ENCODE measurements at regions not wholly inside any gene's neighbourhood (a gene's known extent, or its start where the extent isn't known, plus 50 kb on each side); places are given as distances from the start of the nearest gene placed in this dataset.

- Mint-ChIP-seq H3K4me1 (no peaks in the 10 kb centered on the region), H3K27me3 (no peaks in the 10 kb centered on the region), H3K9me3 (no peaks in the 10 kb centered on the region), H3K27ac (no peak overlapping the region), H3K36me3 (ENCODE audit: low read depth) (no peaks in the 10 kb centered on the region), H3K4me3 (no peak overlapping the region)
- intact Hi-C loops (cut with micrococcal nuclease), result no loop called here
- DNase-seq, result no peak
These were observed 117.4 kb upstream of the FOXA2 start for GRCh38 chr20:22701679-22702308.

- no peaks in the 10 kb centered on the region for H3K27me3 Mint-ChIP-seq
- H3K36me3 Mint-ChIP-seq (ENCODE audit: low read depth), result no peaks in the 10 kb centered on the region
- H3K4me1 Mint-ChIP-seq, result no peaks in the 10 kb centered on the region
- intact Hi-C loops (cut with micrococcal nuclease), result no loop called here
- H3K27ac Mint-ChIP-seq, result no peak overlapping the region
- DNase-seq, result no peak
- H3K9me3 Mint-ChIP-seq, result no peaks in the 10 kb centered on the region
- H3K4me3 Mint-ChIP-seq, result no peak overlapping the region
These were observed 119.5 kb upstream of the FOXA2 start for GRCh38 chr20:22703843-22704242.

- no peaks in the 10 kb centered on the region for H3K4me1 Mint-ChIP-seq
These were observed 127.8 kb upstream of the FOXA2 start for GRCh38 chr20:22711971-22712755.

GRCh38 chr20:22716821-22717351 lies 132.5 kb upstream of the FOXA2 start:
- Mint-ChIP-seq H3K27me3 (no peaks in the 10 kb centered on the region), H3K4me1 (no peaks in the 10 kb centered on the region), H3K27ac (no peak overlapping the region), H3K36me3 (ENCODE audit: low read depth) (no peaks in the 10 kb centered on the region), H3K4me3 (no peak overlapping the region), H3K9me3 (no peaks in the 10 kb centered on the region)
- intact Hi-C loops (cut with micrococcal nuclease), result no loop called here
- DNase-seq, result no peak

More at GRCh38 chr20:22711971-22712755, 127.8 kb upstream of the FOXA2 start:
- Mint-ChIP-seq H3K27ac (no peak overlapping the region), H3K36me3 (ENCODE audit: low read depth) (no peaks in the 10 kb centered on the region), H3K27me3 (no peaks in the 10 kb centered on the region), H3K9me3 (no peaks in the 10 kb centered on the region), H3K4me3 (no peak overlapping the region)
- DNase-seq, result peak; percentile 15
- intact Hi-C loops (cut with micrococcal nuclease), result no loop called here

GRCh38 chr20:22717466-22717865 lies 133.1 kb upstream of the FOXA2 start:
- no peak overlapping the region for H3K4me3 Mint-ChIP-seq
- H3K9me3 Mint-ChIP-seq, result no peaks in the 10 kb centered on the region
- H3K36me3 Mint-ChIP-seq (ENCODE audit: low read depth), result no peaks in the 10 kb centered on the region
- intact Hi-C loops (cut with micrococcal nuclease), result no loop called here
- H3K27ac Mint-ChIP-seq, result no peak overlapping the region
- no peak for DNase-seq
- H3K4me1 Mint-ChIP-seq, result no peaks in the 10 kb centered on the region
- H3K27me3 Mint-ChIP-seq, result no peaks in the 10 kb centered on the region

- intact Hi-C loops (cut with micrococcal nuclease), result no loop called here
- Mint-ChIP-seq H3K4me1 (no peaks in the 10 kb centered on the region), H3K27me3 (no peaks in the 10 kb centered on the region), H3K36me3 (ENCODE audit: low read depth) (no peaks in the 10 kb centered on the region), H3K9me3 (no peaks in the 10 kb centered on the region), H3K27ac (no peak overlapping the region), H3K4me3 (no peak overlapping the region)
- no peak for DNase-seq
These were observed 134.8 kb upstream of the FOXA2 start for GRCh38 chr20:22719167-22719591.

- H3K36me3 Mint-ChIP-seq (ENCODE audit: low read depth), result no peaks in the 10 kb centered on the region
- DNase-seq, result no peak
- no peaks in the 10 kb centered on the region for H3K27me3 Mint-ChIP-seq
- H3K9me3 Mint-ChIP-seq, result no peaks in the 10 kb centered on the region
- H3K4me3 Mint-ChIP-seq, result no peak overlapping the region
- no peak overlapping the region for H3K27ac Mint-ChIP-seq
- no peaks in the 10 kb centered on the region for H3K4me1 Mint-ChIP-seq
- intact Hi-C loops (cut with micrococcal nuclease), result no loop called here
These were observed 135.8 kb upstream of the FOXA2 start for GRCh38 chr20:22720206-22720605.

- Mint-ChIP-seq H3K27ac (no peak overlapping the region), H3K4me3 (no peak overlapping the region), H3K4me1 (no peaks in the 10 kb centered on the region), H3K27me3 (no peaks in the 10 kb centered on the region), H3K9me3 (no peaks in the 10 kb centered on the region), H3K36me3 (ENCODE audit: low read depth) (no peaks in the 10 kb centered on the region)
- intact Hi-C loops (cut with micrococcal nuclease), result no loop called here
- no peak for DNase-seq
These were observed 138.4 kb upstream of the FOXA2 start for GRCh38 chr20:22722811-22723210.

- Mint-ChIP-seq H3K9me3 (no peaks in the 10 kb centered on the region), H3K36me3 (ENCODE audit: low read depth) (no peaks in the 10 kb centered on the region), H3K4me1 (no peaks in the 10 kb centered on the region), H3K27ac (no peak overlapping the region), H3K27me3 (no peaks in the 10 kb centered on the region), H3K4me3 (no peak overlapping the region)
- no peak for DNase-seq
- intact Hi-C loops (cut with micrococcal nuclease), result no loop called here
These were observed 139.3 kb upstream of the FOXA2 start for GRCh38 chr20:22723659-22724058.

- Mint-ChIP-seq H3K27ac (no peak overlapping the region), H3K4me3 (no peak overlapping the region), H3K9me3 (no peaks in the 10 kb centered on the region), H3K4me1 (no peaks in the 10 kb centered on the region), H3K36me3 (ENCODE audit: low read depth) (no peaks in the 10 kb centered on the region), H3K27me3 (no peaks in the 10 kb centered on the region)
- intact Hi-C loops (cut with micrococcal nuclease), result no loop called here
- no peak for DNase-seq
These were observed 143.9 kb upstream of the FOXA2 start for GRCh38 chr20:22728146-22728745.

- H3K4me1 Mint-ChIP-seq, result no peaks in the 10 kb centered on the region
- no peaks in the 10 kb centered on the region for H3K9me3 Mint-ChIP-seq
- H3K4me3 Mint-ChIP-seq, result no peak overlapping the region
- no peaks in the 10 kb centered on the region for H3K27me3 Mint-ChIP-seq
- intact Hi-C loops (cut with micrococcal nuclease), result no loop called here
- no peaks in the 10 kb centered on the region for H3K36me3 Mint-ChIP-seq (ENCODE audit: low read depth)
- DNase-seq, result no peak
- no peak overlapping the region for H3K27ac Mint-ChIP-seq
These were observed 144.8 kb upstream of the FOXA2 start for GRCh38 chr20:22729180-22729579.

- intact Hi-C loops (cut with micrococcal nuclease), result no loop called here
- DNase-seq, result no peak
These were observed 145.4 kb upstream of the FOXA2 start for GRCh38 chr20:22729616-22730236.

GRCh38 chr20:22732751-22733150 lies 148.4 kb upstream of the FOXA2 start:
- intact Hi-C loops (cut with micrococcal nuclease), result no loop called here
- no peak for DNase-seq
- Mint-ChIP-seq H3K27ac (no peak overlapping the region), H3K36me3 (ENCODE audit: low read depth) (no peaks in the 10 kb centered on the region), H3K4me3 (no peak overlapping the region), H3K4me1 (no peaks in the 10 kb centered on the region), H3K27me3 (no peaks in the 10 kb centered on the region), H3K9me3 (no peaks in the 10 kb centered on the region)

More at GRCh38 chr20:22729616-22730236, 145.4 kb upstream of the FOXA2 start:
- no peaks in the 10 kb centered on the region for H3K27me3 Mint-ChIP-seq
- H3K4me3 Mint-ChIP-seq, result no peak overlapping the region
- H3K9me3 Mint-ChIP-seq, result no peaks in the 10 kb centered on the region
- H3K27ac Mint-ChIP-seq, result no peak overlapping the region
- no peaks in the 10 kb centered on the region for H3K36me3 Mint-ChIP-seq (ENCODE audit: low read depth)
- no peaks in the 10 kb centered on the region for H3K4me1 Mint-ChIP-seq

All from activated CD4-positive, alpha-beta T cell treated with anti-CD3 and anti-CD28 coated beads, Interleukin-2, amount 10 ng/mL, durations not matched to agents 24 days and 14 days (primary cell).